HCT116 (cell line): ENCODE measurements at regions not wholly inside any gene's neighbourhood (a gene's known extent, or its start where the extent isn't known, plus 50 kb on each side); places are given as distances from the start of the nearest gene placed in this dataset.
"Not testable (repeated sequence)": the region's sequence is repeated elsewhere in the genome, so short reads cannot be mapped to it uniquely, and the experiment has no call there.

ENCODE experiments used
- ATAC-seq: fragments of 200-7000 bp; cut with Tn5 transposase; 2 replicates; pipeline ENCODE4 v1.9.1; 2020; ENCODE audit warnings: mild to moderate bottlenecking, moderate library complexity
- BruUV-seq: library from RNA; stranded (reverse); fragments of 400-500 nt; replicated peaks from 2 replicates; lab custom pipeline; 2021; lab: Mats Ljungman, UMichigan
- CTCF ChIA-PET: fragments of 300-600 bp; sonication (Branson Sonifier 250); formaldehyde crosslinking; loops from one replicate; lab custom pipeline; 2021; ENCODE audit warnings: antibody characterized with exemption; lab: Charles Lee
- POLR2A ChIA-PET: fragments of 300-600, 350-600 bp; sonication (Branson Sonifier 250); formaldehyde crosslinking; loops from one replicate; lab custom pipeline; 2021; ENCODE audit warnings: antibody characterized with exemption; lab: Charles Lee
- RAD21 ChIA-PET, 2 experiments: fragments of 300-600 bp; sonication (Branson Sonifier 250); formaldehyde crosslinking; loops; one replicate each; lab custom pipeline; 2023; ENCODE audit warnings: low total read pairs in 2 of 2; ENCODE audit not compliant: uncharacterized antibody in 2 of 2, unreplicated experiment in 2 of 2, low non-redundant PET in 1 of 2; lab: Charles Lee
- DNase-seq: peaks from one replicate; pipeline ENCODE4 v3.0.0-alpha.2; 2010; ENCODE audit warnings: low read depth, low spot score
- H2AFZ ChIP-seq: fragments of 200-600 bp; shearing (Covaris generic), sonication (generic); 2 replicates; pipeline ENCODE4 v1.6.1; 2017; ENCODE audit warnings: low read depth, mixed run types, mixed read lengths, antibody characterized with exemption, low read length; ENCODE audit not compliant: poor library complexity, severe bottlenecking
- H3K27ac ChIP-seq: 2 replicates; pipeline ENCODE4 v1.5.1; 2012; ENCODE audit warnings: low read depth, low read length
- H3K27me3 ChIP-seq: fragments of 200-600 bp; sonication (generic); 2 replicates; pipeline ENCODE4 v1.6.1; 2016; ENCODE audit warnings: mixed run types, low read length, mixed read lengths; ENCODE audit not compliant: insufficient read depth
- H3K36me3 ChIP-seq, 2 experiments: fragments of 200-500 bp in 1 of 2; fragments of 200-600 bp in 1 of 2; sonication (Bioruptor generic) in 1 of 2; sonication (generic) in 1 of 2; 2 replicates each; pipeline versions ENCODE4 v1.5.1 to v1.6.1; 2014 to 2016; ENCODE audit warnings: low read length in 2 of 2, inconsistent platforms in 1 of 2, mixed read lengths in 1 of 2, mixed run types in 1 of 2; ENCODE audit not compliant: insufficient read depth in 2 of 2, control insufficient read depth in 1 of 2
- H3K4me1 ChIP-seq, 2 experiments: fragments of 200-600 bp in 1 of 2; sonication (generic) in 1 of 2; 2 replicates each; pipeline versions ENCODE4 v1.5.1 to v1.6.1; 2012 to 2017; ENCODE audit warnings: low read length in 2 of 2, inconsistent platforms in 1 of 2, mild to moderate bottlenecking in 1 of 2, mixed read lengths in 1 of 2, mixed run types in 1 of 2, moderate library complexity in 1 of 2; ENCODE audit not compliant: insufficient read depth in 2 of 2, control insufficient read depth in 1 of 2
- H3K4me2 ChIP-seq: fragments of 200-600 bp; sonication (generic); 2 replicates; pipeline ENCODE4 v1.6.1; 2017; ENCODE audit warnings: mixed run types, low read length, mixed read lengths
- H3K4me3 ChIP-seq, 2 experiments: fragments of 200-600 bp in 1 of 2; sonication (generic) in 1 of 2; replicated peaks in 1 of 2; 2 replicates each; pipeline ENCODE4 v1.5.1; 2011 to 2016; ENCODE audit warnings: low read length in 2 of 2, control low read depth in 1 of 2, low read depth in 1 of 2, mild to moderate bottlenecking in 1 of 2, mixed read lengths in 1 of 2, mixed run types in 1 of 2
- H3K79me2 ChIP-seq: fragments of 200-600 bp; sonication (generic); 2 replicates; pipeline ENCODE4 v1.6.1; 2017; ENCODE audit warnings: mild to moderate bottlenecking, mixed run types, low read length, moderate library complexity, mixed read lengths; ENCODE audit not compliant: insufficient read depth
- H3K9ac ChIP-seq: fragments of 200-600 bp; sonication (generic); 2 replicates; pipeline ENCODE4 v1.6.1; 2016; ENCODE audit warnings: low read length, mixed read lengths
- H3K9me2 ChIP-seq: fragments of 200-600 bp; sonication (generic), shearing (Covaris generic); 2 replicates; pipeline ENCODE4 v1.6.1; 2017; ENCODE audit warnings: mixed run types, mild to moderate bottlenecking, moderate library complexity; ENCODE audit not compliant: insufficient read depth
- H3K9me3 ChIP-seq, 2 experiments: fragments of 200-500 bp in 1 of 2; fragments of 200-600 bp in 1 of 2; sonication (Bioruptor generic) in 1 of 2; sonication (generic) in 1 of 2; 2 replicates each; pipeline ENCODE4 v1.6.1; 2014 to 2017; ENCODE audit warnings: low read length in 2 of 2, mixed read lengths in 2 of 2, inconsistent platforms in 1 of 2, low read depth in 1 of 2, mild to moderate bottlenecking in 1 of 2, mixed run types in 1 of 2, moderate library complexity in 1 of 2; ENCODE audit not compliant: control insufficient read depth in 1 of 2, insufficient read depth in 1 of 2
- H4K20me1 ChIP-seq: fragments of 200-600 bp; sonication (generic), shearing (Covaris generic); 2 replicates; pipeline ENCODE4 v1.6.1; 2017; ENCODE audit warnings: mixed run types, mild to moderate bottlenecking, moderate library complexity; ENCODE audit not compliant: insufficient read depth
- CBX3 ChIP-seq: IDR thresholded peaks from 2 replicates; pipeline ENCODE4 v1.6.1; 2012; ENCODE audit warnings: low read depth
- EGR1 ChIP-seq: IDR thresholded peaks from 2 replicates; pipeline ENCODE4 v1.6.1; 2012; ENCODE audit warnings: low read depth
- POLR2A ChIP-seq: IDR thresholded peaks from 2 replicates; pipeline ENCODE4 v1.7.0; 2011; ENCODE audit warnings: borderline replicate concordance; ENCODE audit not compliant: insufficient read depth, insufficient read length; ENCODE audit errors: extremely low read depth
- ZNF274 ChIP-seq: fragments of 200-500 bp; sonication (Bioruptor generic); IDR thresholded peaks from 2 replicates; pipeline ENCODE4 v1.6.1; 2014; ENCODE audit warnings: mild to moderate bottlenecking, low read depth, low read length, inconsistent platforms
- intact Hi-C: fragments of 100-400 bp; cut with micrococcal nuclease; formaldehyde crosslinking; loops from 2 replicates; pipeline ENCODE4 v1.10.0; 2022
- TF ChIP-seq, protein P1 (sequence below): IDR thresholded peaks from 2 replicates; pipeline ENCODE4 v1.6.1; 2012; ENCODE audit warnings: low read depth
- TF ChIP-seq, protein P2 (sequence below), 3 experiments: fragments of 200-600 bp in 1 of 3; sonication (generic) in 1 of 3; IDR thresholded peaks in 2 of 3; conservative IDR thresholded peaks in 1 of 3; 2 replicates each; pipeline ENCODE4 v1.5.1; 2012 to 2017; ENCODE audit warnings: low read depth in 2 of 3, low read length in 2 of 3, antibody characterized with exemption in 1 of 3, borderline replicate concordance in 1 of 3, control low read depth in 1 of 3, mild to moderate bottlenecking in 1 of 3, mixed read lengths in 1 of 3, mixed run types in 1 of 3, moderate library complexity in 1 of 3; ENCODE audit not compliant: insufficient read depth in 1 of 3

DNA sequence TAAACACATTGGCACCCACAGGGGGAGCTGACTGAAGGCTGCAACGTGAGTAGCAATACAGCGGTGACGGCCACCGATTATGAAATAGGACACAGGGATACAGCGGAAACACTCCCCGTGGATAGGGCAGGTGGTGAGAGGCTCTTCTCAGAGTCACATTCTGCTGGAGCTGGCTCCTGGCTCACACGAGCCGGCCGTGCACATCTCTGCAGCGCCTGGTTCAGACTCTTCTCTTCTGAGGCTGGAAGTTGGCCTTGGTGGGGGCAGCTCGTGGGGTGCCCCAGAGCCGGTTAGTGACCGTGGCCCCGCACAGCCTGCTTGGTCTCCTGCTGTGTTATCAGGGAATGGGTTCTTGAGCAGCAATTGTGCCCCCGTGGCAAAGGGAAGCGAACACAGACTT is 61.3 kb upstream of the EN2 start:
- TF ChIP-seq POLR2A (no peak), ZNF274 (no peak), CBX3 (no peak), EGR1 (no peak)
- TF ChIP-seq, protein P1, sequence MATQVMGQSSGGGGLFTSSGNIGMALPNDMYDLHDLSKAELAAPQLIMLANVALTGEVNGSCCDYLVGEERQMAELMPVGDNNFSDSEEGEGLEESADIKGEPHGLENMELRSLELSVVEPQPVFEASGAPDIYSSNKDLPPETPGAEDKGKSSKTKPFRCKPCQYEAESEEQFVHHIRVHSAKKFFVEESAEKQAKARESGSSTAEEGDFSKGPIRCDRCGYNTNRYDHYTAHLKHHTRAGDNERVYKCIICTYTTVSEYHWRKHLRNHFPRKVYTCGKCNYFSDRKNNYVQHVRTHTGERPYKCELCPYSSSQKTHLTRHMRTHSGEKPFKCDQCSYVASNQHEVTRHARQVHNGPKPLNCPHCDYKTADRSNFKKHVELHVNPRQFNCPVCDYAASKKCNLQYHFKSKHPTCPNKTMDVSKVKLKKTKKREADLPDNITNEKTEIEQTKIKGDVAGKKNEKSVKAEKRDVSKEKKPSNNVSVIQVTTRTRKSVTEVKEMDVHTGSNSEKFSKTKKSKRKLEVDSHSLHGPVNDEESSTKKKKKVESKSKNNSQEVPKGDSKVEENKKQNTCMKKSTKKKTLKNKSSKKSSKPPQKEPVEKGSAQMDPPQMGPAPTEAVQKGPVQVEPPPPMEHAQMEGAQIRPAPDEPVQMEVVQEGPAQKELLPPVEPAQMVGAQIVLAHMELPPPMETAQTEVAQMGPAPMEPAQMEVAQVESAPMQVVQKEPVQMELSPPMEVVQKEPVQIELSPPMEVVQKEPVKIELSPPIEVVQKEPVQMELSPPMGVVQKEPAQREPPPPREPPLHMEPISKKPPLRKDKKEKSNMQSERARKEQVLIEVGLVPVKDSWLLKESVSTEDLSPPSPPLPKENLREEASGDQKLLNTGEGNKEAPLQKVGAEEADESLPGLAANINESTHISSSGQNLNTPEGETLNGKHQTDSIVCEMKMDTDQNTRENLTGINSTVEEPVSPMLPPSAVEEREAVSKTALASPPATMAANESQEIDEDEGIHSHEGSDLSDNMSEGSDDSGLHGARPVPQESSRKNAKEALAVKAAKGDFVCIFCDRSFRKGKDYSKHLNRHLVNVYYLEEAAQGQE, result no peak
- TF ChIP-seq, protein P2, sequence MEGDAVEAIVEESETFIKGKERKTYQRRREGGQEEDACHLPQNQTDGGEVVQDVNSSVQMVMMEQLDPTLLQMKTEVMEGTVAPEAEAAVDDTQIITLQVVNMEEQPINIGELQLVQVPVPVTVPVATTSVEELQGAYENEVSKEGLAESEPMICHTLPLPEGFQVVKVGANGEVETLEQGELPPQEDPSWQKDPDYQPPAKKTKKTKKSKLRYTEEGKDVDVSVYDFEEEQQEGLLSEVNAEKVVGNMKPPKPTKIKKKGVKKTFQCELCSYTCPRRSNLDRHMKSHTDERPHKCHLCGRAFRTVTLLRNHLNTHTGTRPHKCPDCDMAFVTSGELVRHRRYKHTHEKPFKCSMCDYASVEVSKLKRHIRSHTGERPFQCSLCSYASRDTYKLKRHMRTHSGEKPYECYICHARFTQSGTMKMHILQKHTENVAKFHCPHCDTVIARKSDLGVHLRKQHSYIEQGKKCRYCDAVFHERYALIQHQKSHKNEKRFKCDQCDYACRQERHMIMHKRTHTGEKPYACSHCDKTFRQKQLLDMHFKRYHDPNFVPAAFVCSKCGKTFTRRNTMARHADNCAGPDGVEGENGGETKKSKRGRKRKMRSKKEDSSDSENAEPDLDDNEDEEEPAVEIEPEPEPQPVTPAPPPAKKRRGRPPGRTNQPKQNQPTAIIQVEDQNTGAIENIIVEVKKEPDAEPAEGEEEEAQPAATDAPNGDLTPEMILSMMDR (IDR thresholded peaks at IDR 0.05 in 2 of 3, conservative IDR thresholded peaks at IDR 0.05 in 1 of 3; ENCODE audit: borderline replicate concordance in 1 of 3, insufficient read depth in 1 of 3, low read depth in 2 of 3, low read length in 2 of 3), result no peak
- Histone ChIP-seq H3K9ac (no peak overlapping the region), H3K9me2 (no peaks in the 10 kb centered on the region), H3K27ac (no peak overlapping the region), H3K4me3 (no peak overlapping the region), H3K36me3 (no peaks in the 10 kb centered on the region), H4K20me1 (no peaks in the 10 kb centered on the region), H3K27me3 (no peaks in the 10 kb centered on the region), H3K4me1 (peaks cover 4 to 14% of the 10 kb centered on the region in 2 experiments), H2AFZ (no peak overlapping the region), H3K79me2 (no peaks in the 10 kb centered on the region), H3K9me3 (no peaks in the 10 kb centered on the region), H3K4me2 (no peak overlapping the region)
- RAD21 ChIA-PET, result no interaction called here
- POLR2A ChIA-PET, result no interaction called here
- CTCF ChIA-PET, result interaction anchor here (0.8 to 2.1 kb wide), 2 partner anchors 16 to 104 kb away, joined by 3 to 5 read pairs; no protein-coding TSS in a partner anchor
- no peak for ATAC-seq
- intact Hi-C loops, result no loop called here
- no TSS peak for BruUV-seq
- no peak for DNase-seq

DNA sequence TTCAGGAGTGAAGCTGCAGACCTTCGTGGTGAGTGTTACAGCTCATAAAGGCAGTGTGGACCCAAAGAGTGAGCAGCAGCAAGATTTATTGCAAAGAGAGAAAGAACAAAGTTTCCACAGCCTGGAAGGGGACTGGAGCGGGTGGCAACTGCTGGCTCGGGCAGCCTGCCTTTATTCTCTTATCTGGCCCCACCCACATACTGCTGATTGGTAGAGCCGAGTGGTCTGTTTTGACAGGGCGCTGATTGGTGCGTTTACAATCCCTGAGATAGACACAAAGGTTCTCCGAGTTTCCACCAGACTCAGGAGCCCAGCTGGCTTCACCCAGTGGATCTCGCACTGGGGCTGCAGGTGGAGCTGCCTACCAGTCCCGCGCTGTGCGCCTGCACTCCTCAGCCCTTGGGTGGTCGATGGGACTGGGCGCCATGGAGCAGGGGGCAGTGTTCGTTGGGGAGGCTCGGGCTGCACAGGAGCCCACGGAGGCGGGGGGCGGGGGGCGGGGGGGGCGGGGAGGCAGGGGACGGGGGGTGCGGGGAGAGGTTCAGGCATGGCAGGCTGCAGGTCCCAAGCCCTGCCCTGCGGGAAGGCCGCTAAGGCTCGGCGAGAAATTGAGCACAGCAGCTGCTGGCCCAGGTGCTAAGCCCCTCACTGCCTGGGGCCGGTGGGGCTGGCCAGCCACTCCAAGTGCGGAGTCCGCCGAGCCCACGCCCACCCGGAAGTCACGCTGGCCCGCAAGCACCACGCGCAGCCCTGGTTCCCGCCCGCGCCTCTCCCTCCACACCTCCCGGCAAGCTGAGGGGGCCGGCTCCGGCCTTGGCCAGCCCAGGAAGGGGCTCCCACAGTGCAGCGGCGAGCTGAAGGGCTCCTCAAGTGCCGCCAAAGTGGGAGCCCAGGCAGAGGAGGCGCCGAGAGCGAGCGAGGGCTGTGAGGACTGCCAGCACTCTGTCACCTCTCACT is 59.9 kb upstream of the EN2 start:
- H3K27ac ChIP-seq, H2AFZ ChIP-seq, H3K4me3 ChIP-seq, H3K9ac ChIP-seq, H3K36me3 ChIP-seq, H3K4me2 ChIP-seq, DNase-seq, H3K79me2 ChIP-seq, H3K9me2 ChIP-seq, POLR2A ChIA-PET, ATAC-seq, BruUV-seq, intact Hi-C loops, H3K9me3 ChIP-seq, H3K27me3 ChIP-seq, H4K20me1 ChIP-seq, RAD21 ChIA-PET: not testable (repeated sequence)
- CTCF ChIA-PET, result interaction anchor here (1.0 to 1.4 kb wide), 4 partner anchors 10 to 24 kb away, joined by 3 to 8 read pairs (median 5); no protein-coding TSS in a partner anchor
- H3K4me1 ChIP-seq, result peaks cover 4 to 10% of the 10 kb centered on the region in 2 experiments
